ENCODE measurements at regions not wholly inside any gene's neighbourhood (a gene's known extent, or its start where the extent isn't known, plus 50 kb on each side); places are given as distances from the start of the nearest gene placed in this dataset.

DNA sequence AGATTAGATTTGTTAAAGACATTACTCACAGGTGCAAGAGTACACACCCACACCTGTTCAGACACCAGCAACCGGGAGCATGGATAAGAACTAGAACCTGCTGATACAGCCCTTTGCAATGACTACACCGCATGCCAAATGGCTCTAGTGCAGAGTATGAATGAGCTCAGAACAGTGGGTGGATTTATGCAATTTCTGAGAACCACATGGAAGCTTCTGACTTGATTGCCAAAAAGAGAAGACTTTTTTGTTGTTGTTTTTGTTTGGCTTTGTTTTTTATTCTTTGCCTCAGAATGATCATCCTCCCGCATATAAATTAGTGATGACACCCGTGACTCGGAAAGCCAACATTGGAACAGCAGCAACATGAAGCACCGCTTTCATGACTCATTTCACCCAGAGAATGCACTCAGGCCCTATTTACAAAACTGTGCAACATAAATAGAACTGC, 77.4 kb upstream of the LRCH1 start:
- TF ChIP-seq, protein P1, sequence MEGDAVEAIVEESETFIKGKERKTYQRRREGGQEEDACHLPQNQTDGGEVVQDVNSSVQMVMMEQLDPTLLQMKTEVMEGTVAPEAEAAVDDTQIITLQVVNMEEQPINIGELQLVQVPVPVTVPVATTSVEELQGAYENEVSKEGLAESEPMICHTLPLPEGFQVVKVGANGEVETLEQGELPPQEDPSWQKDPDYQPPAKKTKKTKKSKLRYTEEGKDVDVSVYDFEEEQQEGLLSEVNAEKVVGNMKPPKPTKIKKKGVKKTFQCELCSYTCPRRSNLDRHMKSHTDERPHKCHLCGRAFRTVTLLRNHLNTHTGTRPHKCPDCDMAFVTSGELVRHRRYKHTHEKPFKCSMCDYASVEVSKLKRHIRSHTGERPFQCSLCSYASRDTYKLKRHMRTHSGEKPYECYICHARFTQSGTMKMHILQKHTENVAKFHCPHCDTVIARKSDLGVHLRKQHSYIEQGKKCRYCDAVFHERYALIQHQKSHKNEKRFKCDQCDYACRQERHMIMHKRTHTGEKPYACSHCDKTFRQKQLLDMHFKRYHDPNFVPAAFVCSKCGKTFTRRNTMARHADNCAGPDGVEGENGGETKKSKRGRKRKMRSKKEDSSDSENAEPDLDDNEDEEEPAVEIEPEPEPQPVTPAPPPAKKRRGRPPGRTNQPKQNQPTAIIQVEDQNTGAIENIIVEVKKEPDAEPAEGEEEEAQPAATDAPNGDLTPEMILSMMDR (conservative IDR thresholded peaks at IDR 0.05; ENCODE audit: low read length) = no peak
- no peak for TF ChIP-seq EZH2phosphoT487 (IDR thresholded peaks at IDR 0.05; ENCODE audit: borderline replicate concordance, low read depth, low read length)

Measured in OCI-LY7 (cell line).